Suprapubic skin (tissue), 3 donors: ENCODE measurements at regions not wholly inside any gene's neighbourhood (a gene's known extent, or its start where the extent isn't known, plus 50 kb on each side); places are given as distances from the start of the nearest gene placed in this dataset.

Experiments
- POLR2A ChIP-seq, 2 donors: fragments of 450-650 bp; IDR thresholded peaks; one replicate each; pipeline ENCODE4 v1.6.1; 2017; ENCODE audit warnings: antibody characterized with exemption in 2 of 2, mild to moderate bottlenecking in 2 of 2, moderate library complexity in 2 of 2
- TF ChIP-seq, protein P1 (sequence below), 2 donors: fragments of 200-600 bp in 1 of 2; fragments of 450-650 bp in 1 of 2; sonication (generic) in 1 of 2; IDR thresholded peaks; one replicate each; pipeline ENCODE4 v1.5.1; 2016 to 2019; ENCODE audit warnings: antibody characterized with exemption in 2 of 2, mild to moderate bottlenecking in 1 of 2, moderate library complexity in 1 of 2

DNA sequence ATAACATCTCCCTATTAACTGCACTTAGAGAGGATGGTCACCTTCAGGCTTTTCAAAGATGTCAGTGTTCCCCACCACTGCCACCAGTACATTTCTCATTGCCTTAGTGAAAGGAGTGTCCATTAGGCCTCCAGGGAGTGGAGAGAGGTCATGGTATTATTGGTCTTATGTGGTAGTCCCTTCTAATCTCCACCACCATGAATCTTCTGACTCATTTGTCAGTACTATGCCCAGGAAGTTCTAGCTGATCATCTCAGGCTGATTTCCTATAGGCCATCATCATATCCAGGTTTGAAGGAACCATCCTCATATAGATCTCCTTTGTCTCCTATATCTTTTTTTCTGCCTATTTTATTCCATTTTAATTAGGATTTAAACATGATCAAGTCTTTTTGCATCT is 221.5 kb downstream of the CYB561 start:
- TF ChIP-seq, protein P1, sequence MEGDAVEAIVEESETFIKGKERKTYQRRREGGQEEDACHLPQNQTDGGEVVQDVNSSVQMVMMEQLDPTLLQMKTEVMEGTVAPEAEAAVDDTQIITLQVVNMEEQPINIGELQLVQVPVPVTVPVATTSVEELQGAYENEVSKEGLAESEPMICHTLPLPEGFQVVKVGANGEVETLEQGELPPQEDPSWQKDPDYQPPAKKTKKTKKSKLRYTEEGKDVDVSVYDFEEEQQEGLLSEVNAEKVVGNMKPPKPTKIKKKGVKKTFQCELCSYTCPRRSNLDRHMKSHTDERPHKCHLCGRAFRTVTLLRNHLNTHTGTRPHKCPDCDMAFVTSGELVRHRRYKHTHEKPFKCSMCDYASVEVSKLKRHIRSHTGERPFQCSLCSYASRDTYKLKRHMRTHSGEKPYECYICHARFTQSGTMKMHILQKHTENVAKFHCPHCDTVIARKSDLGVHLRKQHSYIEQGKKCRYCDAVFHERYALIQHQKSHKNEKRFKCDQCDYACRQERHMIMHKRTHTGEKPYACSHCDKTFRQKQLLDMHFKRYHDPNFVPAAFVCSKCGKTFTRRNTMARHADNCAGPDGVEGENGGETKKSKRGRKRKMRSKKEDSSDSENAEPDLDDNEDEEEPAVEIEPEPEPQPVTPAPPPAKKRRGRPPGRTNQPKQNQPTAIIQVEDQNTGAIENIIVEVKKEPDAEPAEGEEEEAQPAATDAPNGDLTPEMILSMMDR (IDR thresholded peaks at IDR 0.05): no peak
- TF ChIP-seq POLR2A (IDR thresholded peaks at IDR 0.05): no peak
